ENCODE measurements at regions not wholly inside any gene's neighbourhood (a gene's known extent, or its start where the extent isn't known, plus 50 kb on each side); places are given as distances from the start of the nearest gene placed in this dataset.

GRCh38 chr19:28972058-28972852, 240.7 kb downstream of the UQCRFS1 start:
- DNase-seq (ENCODE audit: low spot score) (no peak), ATAC-seq (ENCODE audit: low read depth) (no peak)
- TF ChIP-seq, protein P1, sequence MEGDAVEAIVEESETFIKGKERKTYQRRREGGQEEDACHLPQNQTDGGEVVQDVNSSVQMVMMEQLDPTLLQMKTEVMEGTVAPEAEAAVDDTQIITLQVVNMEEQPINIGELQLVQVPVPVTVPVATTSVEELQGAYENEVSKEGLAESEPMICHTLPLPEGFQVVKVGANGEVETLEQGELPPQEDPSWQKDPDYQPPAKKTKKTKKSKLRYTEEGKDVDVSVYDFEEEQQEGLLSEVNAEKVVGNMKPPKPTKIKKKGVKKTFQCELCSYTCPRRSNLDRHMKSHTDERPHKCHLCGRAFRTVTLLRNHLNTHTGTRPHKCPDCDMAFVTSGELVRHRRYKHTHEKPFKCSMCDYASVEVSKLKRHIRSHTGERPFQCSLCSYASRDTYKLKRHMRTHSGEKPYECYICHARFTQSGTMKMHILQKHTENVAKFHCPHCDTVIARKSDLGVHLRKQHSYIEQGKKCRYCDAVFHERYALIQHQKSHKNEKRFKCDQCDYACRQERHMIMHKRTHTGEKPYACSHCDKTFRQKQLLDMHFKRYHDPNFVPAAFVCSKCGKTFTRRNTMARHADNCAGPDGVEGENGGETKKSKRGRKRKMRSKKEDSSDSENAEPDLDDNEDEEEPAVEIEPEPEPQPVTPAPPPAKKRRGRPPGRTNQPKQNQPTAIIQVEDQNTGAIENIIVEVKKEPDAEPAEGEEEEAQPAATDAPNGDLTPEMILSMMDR (IDR thresholded peaks at IDR 0.05; ENCODE audit: poor library complexity, severe bottlenecking) = no peak

GRCh38 chr19:28971513-28971912, 241.4 kb downstream of the UQCRFS1 start:
- no peaks in the 10 kb centered on the region for H3K9me3 ChIP-seq (ENCODE audit: severe bottlenecking)
- H3K36me3 ChIP-seq (ENCODE audit: low read depth) = no peaks in the 10 kb centered on the region
- H3K27ac ChIP-seq (ENCODE audit: poor library complexity, severe bottlenecking) = no peak overlapping the region
- no peaks in the 10 kb centered on the region for H3K27me3 ChIP-seq (ENCODE audit: insufficient read depth, poor library complexity, severe bottlenecking)
- H3K4me1 ChIP-seq (ENCODE audit: insufficient read depth, poor library complexity, severe bottlenecking) = no peaks in the 10 kb centered on the region
- TF ChIP-seq, protein P1 (IDR thresholded peaks at IDR 0.05; ENCODE audit: poor library complexity, severe bottlenecking) = no peak
- DNase-seq (ENCODE audit: low spot score) = no peak
- no peak for ATAC-seq (ENCODE audit: low read depth)
- H3K4me3 ChIP-seq (ENCODE audit: severe bottlenecking) = no peak overlapping the region

More at GRCh38 chr19:28972058-28972852, 240.7 kb downstream of the UQCRFS1 start:
- Histone ChIP-seq H3K27me3 (ENCODE audit: insufficient read depth, poor library complexity, severe bottlenecking) (no peaks in the 10 kb centered on the region), H3K4me1 (ENCODE audit: insufficient read depth, poor library complexity, severe bottlenecking) (no peaks in the 10 kb centered on the region), H3K27ac (ENCODE audit: poor library complexity, severe bottlenecking) (no peak overlapping the region), H3K4me3 (ENCODE audit: severe bottlenecking) (no peak overlapping the region), H3K9me3 (ENCODE audit: severe bottlenecking) (no peaks in the 10 kb centered on the region), H3K36me3 (ENCODE audit: low read depth) (no peaks in the 10 kb centered on the region)

GRCh38 chr19:28971049-28971448, 241.9 kb downstream of the UQCRFS1 start:
- Histone ChIP-seq H3K4me1 (ENCODE audit: insufficient read depth, poor library complexity, severe bottlenecking) (no peaks in the 10 kb centered on the region), H3K36me3 (ENCODE audit: low read depth) (no peaks in the 10 kb centered on the region), H3K4me3 (ENCODE audit: severe bottlenecking) (no peak overlapping the region), H3K9me3 (ENCODE audit: severe bottlenecking) (no peaks in the 10 kb centered on the region), H3K27me3 (ENCODE audit: insufficient read depth, poor library complexity, severe bottlenecking) (no peaks in the 10 kb centered on the region), H3K27ac (ENCODE audit: poor library complexity, severe bottlenecking) (no peak overlapping the region)
- ATAC-seq (ENCODE audit: low read depth) (no peak), DNase-seq (ENCODE audit: low spot score) (no peak)
- TF ChIP-seq, protein P1 (IDR thresholded peaks at IDR 0.05; ENCODE audit: poor library complexity, severe bottlenecking) = no peak

GRCh38 chr19:28968721-28969120, 244.2 kb downstream of the UQCRFS1 start:
- TF ChIP-seq, protein P1 (IDR thresholded peaks at IDR 0.05; ENCODE audit: poor library complexity, severe bottlenecking) = no peak
- Histone ChIP-seq H3K9me3 (ENCODE audit: severe bottlenecking) (no peaks in the 10 kb centered on the region), H3K36me3 (ENCODE audit: low read depth) (no peaks in the 10 kb centered on the region), H3K4me1 (ENCODE audit: insufficient read depth, poor library complexity, severe bottlenecking) (no peaks in the 10 kb centered on the region), H3K27me3 (ENCODE audit: insufficient read depth, poor library complexity, severe bottlenecking) (no peaks in the 10 kb centered on the region), H3K4me3 (ENCODE audit: severe bottlenecking) (no peak overlapping the region), H3K27ac (ENCODE audit: poor library complexity, severe bottlenecking) (no peak overlapping the region)
- no peak for DNase-seq (ENCODE audit: low spot score)
- no peak for ATAC-seq (ENCODE audit: low read depth)
